ENCODE measurements at regions not wholly inside any gene's neighbourhood (a gene's known extent, or its start where the extent isn't known, plus 50 kb on each side); places are given as distances from the start of the nearest gene placed in this dataset.
"Not testable (repeated sequence)": the region's sequence is repeated elsewhere in the genome, so short reads cannot be mapped to it uniquely, and the experiment has no call there.

DNA sequence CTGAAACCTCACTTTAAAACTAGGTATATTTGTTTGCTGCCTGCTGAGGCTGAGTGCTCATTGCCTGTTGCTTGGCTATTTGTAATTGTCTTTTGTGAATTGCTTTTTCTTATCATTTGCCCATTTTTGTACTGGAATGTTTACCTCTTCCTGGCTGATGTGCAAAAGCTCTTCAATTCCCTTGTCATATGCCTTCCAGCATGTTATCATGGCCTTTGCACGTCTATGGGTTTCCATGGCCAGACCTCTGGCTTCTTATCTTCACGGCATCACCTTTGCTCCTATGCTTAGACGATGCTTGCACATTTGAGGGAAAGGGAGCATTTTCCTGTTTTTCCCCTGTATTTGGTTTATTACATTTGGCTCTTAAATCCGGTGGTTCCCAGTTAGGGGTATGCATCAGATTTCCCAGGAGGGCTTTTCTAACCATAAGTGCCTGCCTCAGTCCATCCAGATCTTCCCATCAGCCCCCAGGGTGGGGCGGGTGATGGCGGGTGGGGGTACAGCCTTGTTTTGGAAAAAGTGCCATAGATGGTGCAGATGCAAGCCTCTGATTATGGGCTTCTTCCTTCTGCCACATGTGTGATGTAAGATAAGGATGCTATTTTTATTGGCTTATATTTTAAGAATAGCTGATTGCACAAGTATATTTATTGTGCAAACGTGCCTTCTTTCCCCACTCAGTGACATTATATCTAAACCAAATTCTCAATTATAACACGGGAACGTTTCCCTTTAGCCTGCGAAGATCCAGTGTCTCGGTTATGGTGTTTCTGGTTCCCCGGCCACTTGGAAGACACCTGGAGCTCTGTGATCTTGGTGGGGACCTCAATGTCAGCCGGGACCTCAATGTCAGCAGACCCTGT is 70.6 kb upstream of the SEPTIN5 start:
- no peak for DNase-seq

DNA sequence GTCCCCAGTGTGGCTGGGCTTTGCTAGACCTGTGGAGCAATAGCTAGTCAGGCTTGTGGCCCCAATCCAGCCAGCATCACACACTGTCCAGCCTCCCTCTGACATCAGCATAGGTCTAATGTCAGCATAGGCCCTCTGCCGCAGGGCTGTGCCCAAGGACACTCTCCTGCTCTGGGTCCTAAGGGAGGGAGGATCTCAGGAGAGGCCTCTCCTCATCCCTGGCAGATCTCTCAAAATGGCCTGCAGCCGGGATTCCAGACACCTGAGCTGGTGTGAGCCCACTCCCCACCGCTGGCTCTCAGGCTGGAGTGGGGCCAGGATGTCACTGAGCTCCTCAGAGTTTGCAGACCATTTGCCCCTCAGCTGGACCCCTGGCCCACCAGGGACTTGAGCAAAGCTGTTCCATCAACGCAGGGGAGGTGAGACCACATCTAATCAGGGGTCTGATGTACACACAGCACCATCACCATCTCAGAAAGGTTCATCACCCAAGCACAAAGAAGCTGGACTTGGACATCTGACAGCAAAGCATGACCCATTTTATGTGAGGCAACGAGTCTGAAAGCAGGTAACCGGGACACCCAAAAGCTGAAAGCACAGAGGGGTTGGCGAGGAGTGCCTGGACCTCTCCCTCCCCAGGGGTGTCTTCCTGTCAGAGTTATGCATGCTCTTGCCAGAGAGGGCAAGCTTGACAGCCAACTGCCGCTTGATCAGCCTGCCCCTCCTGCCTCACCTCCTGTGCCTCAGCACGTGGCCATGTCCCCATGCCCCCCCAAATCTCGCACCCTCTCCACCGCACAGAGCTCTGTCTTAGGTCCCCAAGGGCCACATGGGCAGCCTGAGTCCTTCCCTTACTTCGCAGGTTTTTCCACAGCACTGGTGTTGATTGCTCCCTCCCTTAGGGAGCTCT is 69.7 kb upstream of the SEPTIN5 start:
- DNase-seq: no peak

DNA sequence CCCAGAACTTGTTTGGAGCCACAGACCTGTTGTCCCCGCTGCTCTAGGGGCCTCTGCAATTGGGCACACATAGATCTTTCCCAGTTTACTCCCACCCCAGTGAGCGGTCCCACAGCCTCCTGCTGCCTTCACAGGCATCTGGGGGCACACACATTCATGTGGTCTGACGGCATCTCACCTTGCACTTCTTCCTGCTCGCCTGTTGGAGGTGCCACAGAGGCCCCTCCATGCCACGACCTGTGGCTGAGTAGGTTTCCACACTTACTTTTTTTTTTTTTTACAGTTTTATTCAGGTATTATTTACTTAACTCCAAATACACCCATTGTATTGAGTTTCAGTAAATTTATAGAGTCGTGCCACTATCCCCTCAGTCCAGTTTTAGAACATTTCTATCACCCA is 68.9 kb upstream of the SEPTIN5 start:
- DNase-seq: no peak

DNA sequence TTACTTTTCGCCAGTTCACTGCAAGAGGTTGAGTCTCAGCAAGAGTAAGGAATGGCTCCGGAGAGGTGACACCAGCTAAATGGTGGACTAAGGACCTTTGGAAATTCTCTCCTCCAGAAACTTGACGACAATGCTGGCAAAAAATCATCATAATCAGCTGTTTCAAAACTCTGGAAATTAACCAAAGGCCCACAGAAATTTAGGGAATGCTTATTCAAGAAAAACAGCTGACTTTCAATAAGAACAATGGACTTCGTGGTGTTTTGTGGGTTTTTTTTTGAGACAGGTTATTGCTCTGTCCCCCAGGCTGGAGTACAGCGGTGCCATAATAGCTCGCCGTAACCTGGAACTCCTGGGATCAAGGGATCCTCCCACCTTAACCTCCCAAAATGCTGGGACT is 68.4 kb upstream of the SEPTIN5 start:
- DNase-seq: no peak

DNA sequence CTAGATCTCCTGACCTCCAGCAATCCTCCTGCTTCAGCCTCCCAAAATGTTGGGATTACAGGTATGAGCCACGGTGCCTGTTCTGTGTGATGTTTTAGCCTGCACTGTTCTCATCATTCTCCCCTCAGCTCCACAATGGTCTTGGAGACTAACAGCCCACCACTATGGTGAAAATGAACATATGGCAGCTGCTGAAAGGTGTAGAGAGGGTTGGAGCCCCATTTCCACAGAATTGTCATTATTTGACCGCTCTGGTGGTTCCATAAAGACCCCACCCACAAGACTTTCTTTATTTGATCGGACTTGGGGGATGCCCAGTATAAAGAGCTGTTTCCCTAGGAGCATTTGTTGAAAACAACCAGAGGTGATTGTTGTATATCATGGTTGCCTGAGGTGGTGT is 67.9 kb upstream of the SEPTIN5 start:
- no peak for DNase-seq

DNA sequence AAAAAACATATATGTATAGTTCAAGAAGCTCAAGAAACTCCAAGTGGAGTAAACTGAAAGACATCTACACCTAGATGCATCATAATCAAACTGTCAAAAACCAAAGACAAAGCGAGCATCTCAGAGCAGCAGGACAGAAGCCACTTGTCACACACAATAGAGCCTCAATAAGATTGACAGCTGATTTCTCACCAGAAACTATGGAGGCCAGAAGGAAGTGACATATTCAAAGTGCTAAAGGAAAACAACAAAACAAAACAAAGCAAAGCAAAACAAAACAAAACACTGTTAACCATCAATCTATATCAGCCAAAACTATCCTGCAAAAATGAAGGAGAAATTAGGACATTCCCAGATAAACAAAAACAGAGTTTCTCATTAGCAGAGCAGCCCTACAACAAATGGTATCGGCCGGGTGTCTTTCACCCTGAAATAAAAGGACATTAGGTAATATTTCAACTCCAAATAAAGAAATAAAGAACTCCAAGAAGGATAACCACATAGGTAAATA is 65.8 kb upstream of the SEPTIN5 start:
- no peak for DNase-seq

DNA sequence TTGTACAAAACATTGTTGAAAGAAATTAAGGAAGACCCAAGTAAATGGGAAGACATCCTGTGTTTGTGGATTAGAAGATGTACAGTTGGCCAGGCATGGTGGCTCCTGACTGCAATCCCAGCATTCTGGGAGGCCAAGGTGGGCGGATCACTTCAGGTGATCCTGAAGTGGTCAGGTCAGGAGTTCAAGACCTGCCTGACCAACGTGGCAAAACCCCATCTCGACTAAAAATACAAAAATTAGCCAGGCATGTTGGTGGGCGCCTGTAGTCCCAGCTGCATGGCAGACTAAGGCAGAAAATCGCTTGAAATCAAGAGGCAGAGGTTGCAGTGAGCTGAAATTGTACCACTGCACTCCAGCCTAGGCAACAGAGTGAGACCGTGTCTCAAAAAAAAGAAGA is 62.0 kb upstream of the SEPTIN5 start:
- no peak for DNase-seq

DNA sequence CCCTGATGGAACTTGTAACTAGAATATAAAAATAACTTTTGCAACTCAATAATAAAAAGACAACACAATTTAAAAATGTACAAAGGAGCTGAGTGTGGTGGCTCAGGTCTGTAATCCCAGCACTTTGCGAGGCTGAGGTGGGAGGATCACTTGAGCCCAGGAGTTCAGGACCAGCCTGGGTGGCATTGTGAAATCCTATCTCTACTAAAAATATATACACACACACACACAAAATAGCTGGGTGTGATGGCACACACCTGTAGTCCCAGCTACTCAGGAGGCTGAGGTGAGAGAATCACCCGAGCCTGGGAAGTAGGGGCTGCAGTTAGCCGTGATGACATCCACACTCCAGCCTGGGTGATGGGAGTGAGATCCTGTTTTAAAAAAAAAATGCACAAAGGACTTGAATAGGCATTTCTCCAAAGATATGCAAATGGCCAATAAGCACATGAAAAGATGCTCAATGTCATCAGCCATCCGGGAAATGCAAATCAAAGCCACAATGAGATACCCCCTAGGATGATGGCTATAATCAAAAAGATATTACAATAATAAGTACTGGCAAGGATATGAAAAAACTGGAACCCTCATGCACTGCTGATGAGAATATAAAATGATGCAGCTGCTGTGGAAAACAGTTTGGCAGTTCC is 59.8 kb upstream of the SEPTIN5 start:
- DNase-seq: no peak

DNA sequence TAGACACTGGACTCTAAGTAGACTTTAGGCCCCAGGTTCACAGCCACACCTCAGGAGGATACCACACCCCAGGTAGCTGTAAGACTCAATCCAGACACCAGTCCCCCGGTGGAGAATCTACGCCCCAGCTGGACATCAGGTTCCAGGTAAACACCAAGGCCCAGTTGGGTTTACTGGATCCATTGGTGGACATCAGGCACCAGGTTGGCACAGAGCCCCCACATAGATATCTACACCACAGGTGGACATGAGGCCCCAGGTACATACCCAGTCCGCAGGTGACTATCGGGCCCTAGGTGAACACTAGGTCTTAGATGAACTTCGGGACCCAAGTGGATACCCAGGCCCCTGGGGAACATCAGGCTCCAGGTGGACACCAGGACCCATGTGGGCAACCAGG is 58.9 kb upstream of the SEPTIN5 start:
- DNase-seq: no peak

DNA sequence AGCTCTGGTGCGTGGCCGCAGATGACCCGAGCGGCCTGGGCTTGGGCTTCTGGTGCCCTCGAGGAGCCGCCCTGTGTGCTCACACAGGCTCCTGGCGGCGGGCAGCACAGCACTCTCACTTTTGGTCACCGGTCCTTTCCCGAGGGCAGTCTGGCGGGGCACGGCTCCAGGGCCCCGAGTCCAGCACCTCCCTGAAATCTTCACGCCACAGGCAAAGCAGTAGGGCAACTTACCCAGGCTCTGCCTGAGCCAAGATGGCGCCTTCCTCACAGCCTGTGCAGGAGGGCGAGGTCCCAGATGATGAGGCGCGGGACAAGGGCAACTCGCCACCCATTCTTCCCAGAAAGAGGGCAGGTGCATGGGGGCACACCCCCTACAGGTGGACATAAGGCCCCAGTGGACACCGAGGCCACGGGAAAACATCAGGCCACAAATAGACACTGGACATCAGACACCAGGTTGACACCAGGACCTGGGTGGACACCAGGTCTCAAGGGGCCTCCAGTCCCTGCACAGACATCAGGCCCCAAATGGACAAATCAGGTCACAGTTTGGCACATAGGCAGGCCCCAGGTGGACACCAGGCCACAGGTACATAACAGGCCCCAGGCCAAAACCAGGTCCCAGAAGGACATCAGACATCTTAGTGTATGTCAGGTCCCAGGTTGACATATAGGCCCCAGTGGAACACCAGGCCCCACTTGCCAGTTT is 57.6 kb upstream of the SEPTIN5 start:
- no peak for DNase-seq

DNA sequence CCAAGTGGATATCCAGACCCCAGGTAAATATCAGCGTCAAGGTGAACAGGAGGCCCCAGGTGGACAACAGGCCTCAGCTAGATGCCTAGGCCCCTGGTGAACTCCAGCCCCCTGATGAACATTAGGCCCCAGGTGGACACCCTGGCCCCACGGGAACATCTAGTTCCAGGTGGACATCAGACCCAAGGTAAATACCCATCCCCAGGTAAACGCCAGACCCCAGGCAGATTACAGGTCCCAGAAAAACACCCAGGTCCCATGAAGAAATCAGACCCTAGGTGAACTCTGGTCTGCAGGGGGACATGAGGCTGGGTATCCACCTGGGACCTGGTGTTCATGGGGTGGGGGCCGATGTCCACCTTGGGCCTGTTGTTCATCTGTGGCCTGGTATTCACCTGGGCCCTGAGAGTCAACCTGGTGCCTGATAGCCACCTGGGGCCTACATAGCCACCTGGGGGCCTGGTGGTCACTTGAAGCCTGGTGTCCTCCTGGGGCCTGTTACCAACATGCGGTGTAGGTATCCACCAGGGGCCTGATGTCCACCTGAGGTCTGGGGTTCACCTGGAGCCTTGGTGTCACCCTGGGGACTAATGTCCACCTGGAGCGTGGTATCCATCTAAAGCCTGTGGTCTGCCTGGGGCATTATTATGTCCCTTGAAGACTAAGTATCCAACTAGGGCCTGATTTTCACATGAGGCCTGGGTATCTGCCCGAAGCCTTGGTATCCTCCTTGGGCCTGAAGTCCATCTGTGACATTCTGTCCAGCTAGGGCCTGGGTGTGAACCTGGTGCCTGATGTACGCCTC is 56.8 kb upstream of the SEPTIN5 start:
- DNase-seq: no peak

DNA sequence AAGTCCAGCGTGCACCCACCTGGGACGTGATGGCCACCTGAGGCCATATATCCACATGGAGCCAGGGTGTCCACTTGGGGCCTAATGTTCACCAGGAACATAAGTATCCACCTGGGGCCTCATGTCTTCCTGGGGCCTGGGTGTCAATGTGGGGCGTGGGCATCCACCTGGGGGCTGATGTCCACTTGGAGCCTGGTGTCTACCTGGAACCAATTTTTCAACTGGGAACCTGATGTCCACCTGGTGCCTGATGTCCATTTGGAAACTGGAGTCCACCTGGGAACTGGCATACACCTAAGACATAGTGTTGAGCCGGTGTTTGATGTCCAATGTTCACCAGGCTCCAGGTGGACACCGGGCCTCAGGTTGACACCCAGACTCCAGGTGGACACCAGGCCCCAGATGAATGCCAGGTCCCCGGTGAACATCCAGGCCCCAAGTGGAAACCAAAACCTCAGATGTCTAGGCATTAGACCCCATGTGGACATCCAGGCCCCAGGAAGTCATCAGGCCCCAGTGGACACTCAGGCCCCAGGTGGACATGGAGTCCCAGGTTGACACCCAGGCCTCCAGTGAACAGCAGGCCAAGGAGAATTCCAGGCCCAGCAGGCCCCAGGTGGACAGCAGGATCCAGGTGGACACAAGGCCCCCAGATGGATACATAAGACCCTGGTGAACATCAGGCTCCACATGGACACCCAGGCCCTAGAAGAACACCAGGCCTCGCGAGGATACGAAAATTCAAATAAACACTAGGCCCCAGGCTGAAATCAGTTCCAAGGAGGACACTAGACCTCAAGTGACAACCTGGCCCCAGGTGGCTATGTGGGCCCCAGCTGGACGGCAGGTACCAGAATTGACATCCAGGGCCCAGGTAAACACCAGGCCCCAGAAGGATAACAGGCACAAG is 56.0 kb upstream of the SEPTIN5 start:
- DNase-seq: no peak

DNA sequence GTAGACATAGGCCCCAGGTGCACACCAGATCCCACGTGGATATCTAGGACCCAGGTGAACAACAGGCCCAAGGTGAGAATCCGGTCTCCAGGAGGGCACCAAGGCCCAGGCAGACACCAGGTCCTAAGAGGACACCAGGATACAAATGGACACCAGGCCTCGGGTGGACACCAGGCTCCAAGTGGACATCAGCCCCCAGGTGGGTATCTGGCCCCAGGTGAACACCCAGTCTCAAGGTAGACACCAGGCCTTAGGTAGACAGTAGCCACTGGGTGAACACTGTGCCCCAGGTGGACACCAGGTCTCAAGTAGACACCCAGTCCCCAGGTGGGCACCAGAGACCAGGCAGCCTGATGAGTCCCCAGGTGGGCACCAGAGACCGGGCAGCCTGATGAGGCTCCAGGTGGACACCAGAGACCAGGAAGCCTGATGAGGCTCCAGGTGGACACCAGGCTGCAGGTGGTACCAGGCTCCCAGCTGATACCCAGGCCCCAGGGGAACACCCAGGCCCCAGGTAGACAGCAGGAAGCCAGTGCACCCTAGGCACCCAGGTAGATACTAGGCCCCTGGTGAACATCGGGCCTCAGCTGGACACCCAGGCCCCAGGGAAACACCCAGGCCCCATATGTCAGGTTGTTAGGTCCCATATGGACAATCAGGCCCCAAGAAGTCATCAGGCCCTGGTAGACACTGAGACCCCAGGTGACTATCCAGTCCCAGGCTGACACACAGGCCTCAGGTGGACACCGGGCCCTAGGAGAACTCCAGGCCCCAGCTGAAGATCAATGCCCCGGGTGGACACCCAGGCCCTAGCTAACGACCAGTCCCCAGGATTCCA is 55.1 kb upstream of the SEPTIN5 start:
- no peak for DNase-seq

DNA sequence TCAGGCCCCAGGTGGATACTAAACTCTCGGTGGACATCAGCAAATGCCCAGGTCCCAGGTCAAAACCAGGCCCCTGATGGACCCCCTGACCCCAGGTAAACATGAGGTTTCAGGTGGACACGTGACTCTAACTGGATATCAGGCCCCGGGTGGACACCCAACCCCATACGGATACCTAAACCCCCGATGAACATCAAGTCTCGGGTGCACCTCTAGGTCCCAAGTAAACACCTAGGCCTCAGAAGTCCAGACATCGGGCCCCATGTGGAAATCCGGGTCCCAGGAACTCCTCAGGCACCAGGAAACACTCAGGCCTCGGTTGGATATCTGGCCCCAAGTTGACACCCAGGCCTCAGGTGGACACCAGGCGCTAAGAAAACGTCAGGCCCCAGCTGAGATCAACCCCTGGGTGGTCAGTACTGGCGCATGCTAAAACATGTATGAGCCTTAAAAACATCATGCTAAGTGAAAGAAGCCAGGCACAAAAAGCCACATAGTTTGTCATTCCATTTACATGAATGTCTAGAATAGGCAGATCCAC is 54.4 kb upstream of the SEPTIN5 start:
- DNase-seq: no peak

DNA sequence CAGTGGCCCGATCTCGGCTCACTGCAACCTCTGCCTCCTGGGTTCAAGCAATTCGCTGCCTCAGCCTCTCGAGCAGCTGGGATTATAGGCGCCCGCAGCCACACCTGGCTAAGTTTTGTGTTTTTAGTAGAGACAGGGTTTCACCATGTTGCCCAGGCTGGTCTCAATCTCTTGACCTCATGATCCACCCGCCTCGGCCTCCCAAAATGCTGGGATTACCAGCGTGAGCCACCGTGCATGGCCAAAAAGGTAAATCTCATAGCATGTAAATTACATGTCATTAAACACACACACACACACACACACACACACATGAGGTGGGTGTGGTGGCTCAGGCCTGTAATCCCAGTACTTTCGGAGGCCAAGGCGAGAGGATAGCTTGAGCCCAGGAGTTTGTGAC is 53.7 kb upstream of the SEPTIN5 start:
- not testable (repeated sequence) for DNase-seq

DNA sequence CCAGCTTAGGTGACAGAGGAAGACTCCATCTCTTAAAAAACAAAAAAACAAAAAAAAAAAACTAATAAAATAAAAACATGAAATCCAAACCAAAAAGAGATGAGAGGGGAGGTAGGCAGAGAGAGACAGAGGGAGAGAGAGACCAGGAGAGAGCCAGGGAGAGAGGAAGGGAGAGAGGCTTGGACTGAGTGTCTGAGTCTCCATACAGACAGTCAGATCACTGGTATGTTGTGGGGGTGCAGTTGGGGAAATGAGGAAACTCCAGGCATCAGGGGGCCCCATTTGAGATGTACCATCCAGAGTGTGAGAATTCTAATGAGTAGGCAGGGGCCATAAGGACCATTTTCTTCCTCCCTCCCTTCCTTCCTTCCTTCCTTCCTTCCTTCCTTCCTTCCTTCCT is 53.1 kb upstream of the SEPTIN5 start:
- no peak for DNase-seq

DNA sequence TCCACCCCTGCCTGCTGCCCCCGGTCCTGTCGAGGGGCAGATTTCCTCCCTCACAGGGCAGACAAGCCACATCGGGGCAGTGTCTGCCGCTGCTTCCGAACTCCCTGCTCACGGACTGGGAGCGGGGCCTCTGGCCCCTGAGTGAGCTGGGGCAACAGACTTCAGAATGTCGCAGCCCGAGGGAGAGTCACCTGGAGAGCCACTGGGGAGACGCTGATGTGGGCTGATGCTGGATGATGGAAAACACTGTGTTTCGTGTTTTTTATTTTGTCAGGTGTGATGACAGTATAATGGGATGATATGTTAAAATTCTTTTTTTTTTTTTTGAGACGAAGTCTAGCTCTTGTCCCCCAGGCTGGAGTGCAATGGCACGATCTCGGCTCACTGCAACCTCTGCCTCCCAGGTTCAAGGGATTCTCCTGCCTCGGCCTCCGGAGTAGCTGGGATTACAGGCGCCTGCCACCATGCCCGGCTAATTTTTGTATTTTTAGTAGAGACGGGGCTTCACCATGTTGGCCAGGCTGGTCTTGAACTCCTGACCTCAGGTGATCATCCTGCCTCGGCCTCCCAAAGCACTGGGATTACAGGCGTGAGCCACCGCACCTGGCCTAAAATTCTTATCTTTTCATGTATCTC is 52.1 kb upstream of the SEPTIN5 start:
- DNase-seq: not testable (repeated sequence)

DNA sequence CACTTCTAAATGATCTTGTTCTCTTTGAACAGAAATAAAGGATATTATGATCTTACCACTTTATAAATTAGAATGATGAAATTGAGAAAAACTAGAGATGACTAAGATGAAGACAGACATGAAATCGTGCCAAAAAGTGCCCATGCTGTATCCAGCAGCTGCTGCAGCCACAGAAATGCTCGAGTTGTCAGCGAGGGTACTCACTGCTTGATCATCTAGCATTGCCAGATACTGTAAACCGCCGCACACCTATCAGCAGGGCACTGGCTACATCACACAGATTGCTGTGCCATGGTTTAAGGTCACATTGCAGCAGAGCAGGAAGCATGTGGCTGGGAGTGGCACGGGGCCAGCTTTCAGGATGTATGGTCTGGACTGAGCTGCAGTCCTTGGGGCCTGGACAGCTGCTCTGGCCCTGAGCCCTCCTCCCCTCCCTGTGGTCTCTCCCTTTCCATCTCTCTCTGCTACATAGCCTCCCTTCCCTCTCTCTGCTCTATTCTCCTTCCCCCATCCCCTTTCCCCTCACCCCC is 51.0 kb upstream of the SEPTIN5 start:
- DNase-seq: no peak
